Kidney (tissue), 13 donors: ENCODE measurements at regions not wholly inside any gene's neighbourhood (a gene's known extent, or its start where the extent isn't known, plus 50 kb on each side); places are given as distances from the start of the nearest gene placed in this dataset.

Experiments
- DNase-seq, 5 donors: peaks; one replicate each; pipeline ENCODE4 v3.0.0-alpha.2; 2013 to 2020
- FAIRE-seq: peaks from 2 replicates; lab custom pipeline; 2012; peaks lifted over from hg19 to GRCh38; lab: Jason Lieb, UNC
- H3K27ac ChIP-seq, 2 donors: one replicate each; pipeline ENCODE4 v1.7.0; 2013; ENCODE audit warnings: low read depth in 2 of 2, low read length in 2 of 2, inconsistent platforms in 1 of 2
- H3K27me3 ChIP-seq: one replicate; pipeline ENCODE4 v1.7.1; 2013; ENCODE audit warnings: low read length, inconsistent platforms; ENCODE audit not compliant: control insufficient read depth, insufficient read depth
- H3K36me3 ChIP-seq, 3 donors: one replicate each; pipeline versions ENCODE4 v1.7.0 to v1.7.1; 2013; ENCODE audit warnings: low read length in 3 of 3, control low read depth in 1 of 3, inconsistent platforms in 1 of 3; ENCODE audit not compliant: insufficient read depth in 3 of 3, control insufficient read depth in 2 of 3
- H3K4me1 ChIP-seq, 3 donors: one replicate each; pipeline versions ENCODE4 v1.7.0 to v1.7.1; 2013; ENCODE audit warnings: low read length in 3 of 3, inconsistent platforms in 1 of 3, low read depth in 1 of 3; ENCODE audit not compliant: control insufficient read depth in 2 of 3, insufficient read depth in 2 of 3
- H3K4me3 ChIP-seq, 3 donors: one replicate each; pipeline versions ENCODE4 v1.7.0 to v1.8.1; 2013; ENCODE audit warnings: low read length in 3 of 3, control low read depth in 1 of 3, inconsistent platforms in 1 of 3
- H3K9ac ChIP-seq, 3 donors: one replicate each; pipeline versions ENCODE4 v1.7.0 to v1.7.1; 2013; ENCODE audit warnings: low read length in 3 of 3, control low read depth in 1 of 3, inconsistent platforms in 1 of 3
- H3K9me3 ChIP-seq, 3 donors: one replicate each; pipeline versions ENCODE4 v1.7.0 to v1.7.1; 2013; ENCODE audit warnings: low read length in 3 of 3, control low read depth in 1 of 3, inconsistent platforms in 1 of 3; ENCODE audit not compliant: control insufficient read depth in 2 of 3, insufficient read depth in 1 of 3
- CTCF ChIP-seq: IDR thresholded peaks from 3 replicates; pipeline ENCODE4 v1.5.1; 2012; ENCODE audit warnings: mild to moderate bottlenecking, moderate library complexity, borderline replicate concordance; ENCODE audit not compliant: insufficient read depth; ENCODE audit errors: extremely low read depth
- intact Hi-C: fragments of 100-400 bp; cut with DNase I; formaldehyde crosslinking; loops from one replicate; pipeline ENCODE4 v1.11.1; 2022
- donor health status: control.
- donor health status: control.
- donor health status: control.
- donor health status: control.
- donor health status: control.
- donor health status: DM: yes; HTN: yes; CAD: no.
- donor health status: Normal renal cell carcinoma (clear cell type).

DNA sequence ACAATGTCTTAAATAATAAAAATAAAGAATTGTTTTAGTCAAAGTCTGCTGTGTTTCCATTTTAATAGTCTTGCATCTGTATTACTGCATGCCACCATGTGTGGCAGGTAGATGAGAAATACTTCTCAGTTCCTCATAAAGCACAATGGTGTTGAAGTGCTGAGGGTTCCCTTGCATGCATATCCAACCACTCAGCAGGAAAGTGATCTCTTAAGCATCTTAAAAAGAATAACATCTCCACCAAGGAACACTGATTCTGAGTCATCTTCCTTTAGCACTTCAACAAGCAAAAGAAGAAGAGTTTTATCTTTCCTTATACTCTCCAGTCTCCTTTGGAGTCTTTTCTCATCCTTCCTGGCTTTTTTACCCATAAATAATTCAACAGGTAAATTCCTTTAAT lies 602.0 kb downstream of the TBL1XR1 start:
- no peaks in the 10 kb centered on the region for H3K36me3 ChIP-seq
- no peak overlapping the region for H3K27ac ChIP-seq
- no peaks in the 10 kb centered on the region for H3K9me3 ChIP-seq
- intact Hi-C loops: no loop called here
- no peak overlapping the region for H3K4me3 ChIP-seq
- TF ChIP-seq CTCF: no peak
- FAIRE-seq (no peak), DNase-seq (no peak)
- H3K9ac ChIP-seq: no peak overlapping the region
- H3K27me3 ChIP-seq: no peaks in the 10 kb centered on the region
- no peaks in the 10 kb centered on the region for H3K4me1 ChIP-seq

- Histone ChIP-seq H3K9ac (no peak overlapping the region), H3K27ac (no peak overlapping the region), H3K4me3 (no peak overlapping the region), H3K9me3 (no peaks in the 10 kb centered on the region), H3K36me3 (no peaks in the 10 kb centered on the region), H3K27me3 (no peaks in the 10 kb centered on the region), H3K4me1 (no peaks in the 10 kb centered on the region)
- FAIRE-seq: no peak
- TF ChIP-seq CTCF: no peak
- intact Hi-C loops: no loop called here
- DNase-seq: no peak
Measured at GRCh38 chr3:176590722-176591121, 606.6 kb downstream of the TBL1XR1 start.

DNA sequence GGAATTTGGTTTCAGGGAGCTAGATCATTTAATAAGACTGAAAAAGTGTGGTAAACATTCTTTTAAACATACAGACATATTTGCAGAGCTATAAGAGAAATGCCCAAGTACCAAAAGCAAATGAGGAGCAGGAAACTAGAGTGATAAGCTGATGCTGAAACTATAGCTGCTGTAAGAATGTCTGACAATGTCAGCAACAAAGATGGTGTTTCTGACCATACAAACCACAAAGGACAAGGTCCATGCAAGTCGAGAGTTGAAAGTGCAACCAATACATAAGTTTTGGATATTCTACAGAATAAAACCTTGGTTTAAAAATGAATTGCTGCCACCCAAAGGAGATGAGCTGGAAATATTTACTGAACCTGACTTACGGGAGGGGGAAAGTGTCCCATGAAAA lies 610.2 kb downstream of the TBL1XR1 start:
- Histone ChIP-seq H3K27ac (no peak overlapping the region), H3K36me3 (no peaks in the 10 kb centered on the region), H3K4me3 (no peak overlapping the region), H3K9me3 (no peaks in the 10 kb centered on the region), H3K9ac (no peak overlapping the region), H3K4me1 (no peaks in the 10 kb centered on the region), H3K27me3 (no peaks in the 10 kb centered on the region)
- FAIRE-seq (no peak), DNase-seq (no peak)
- intact Hi-C loops: no loop called here
- TF ChIP-seq CTCF: no peak
